GM12873 (cell line): ENCODE measurements at regions not wholly inside any gene's neighbourhood (a gene's known extent, or its start where the extent isn't known, plus 50 kb on each side); places are given as distances from the start of the nearest gene placed in this dataset.

ENCODE experiments used
- TF ChIP-seq, protein P1 (sequence below): IDR thresholded peaks from 2 replicates; pipeline ENCODE4 v1.5.1; 2012; ENCODE audit warnings: low read depth, mild to moderate bottlenecking, moderate library complexity, low read length, control low read depth; ENCODE audit not compliant: insufficient read depth; ENCODE audit errors: missing control alignments

GRCh38 chr5:61897251-61897650 lies 408.8 kb upstream of the KIF2A start:
- TF ChIP-seq, protein P1, sequence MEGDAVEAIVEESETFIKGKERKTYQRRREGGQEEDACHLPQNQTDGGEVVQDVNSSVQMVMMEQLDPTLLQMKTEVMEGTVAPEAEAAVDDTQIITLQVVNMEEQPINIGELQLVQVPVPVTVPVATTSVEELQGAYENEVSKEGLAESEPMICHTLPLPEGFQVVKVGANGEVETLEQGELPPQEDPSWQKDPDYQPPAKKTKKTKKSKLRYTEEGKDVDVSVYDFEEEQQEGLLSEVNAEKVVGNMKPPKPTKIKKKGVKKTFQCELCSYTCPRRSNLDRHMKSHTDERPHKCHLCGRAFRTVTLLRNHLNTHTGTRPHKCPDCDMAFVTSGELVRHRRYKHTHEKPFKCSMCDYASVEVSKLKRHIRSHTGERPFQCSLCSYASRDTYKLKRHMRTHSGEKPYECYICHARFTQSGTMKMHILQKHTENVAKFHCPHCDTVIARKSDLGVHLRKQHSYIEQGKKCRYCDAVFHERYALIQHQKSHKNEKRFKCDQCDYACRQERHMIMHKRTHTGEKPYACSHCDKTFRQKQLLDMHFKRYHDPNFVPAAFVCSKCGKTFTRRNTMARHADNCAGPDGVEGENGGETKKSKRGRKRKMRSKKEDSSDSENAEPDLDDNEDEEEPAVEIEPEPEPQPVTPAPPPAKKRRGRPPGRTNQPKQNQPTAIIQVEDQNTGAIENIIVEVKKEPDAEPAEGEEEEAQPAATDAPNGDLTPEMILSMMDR, result no peak

GRCh38 chr5:61901997-61902396 lies 404.0 kb upstream of the KIF2A start:
- TF ChIP-seq, protein P1, result no peak

GRCh38 chr5:61904730-61905129 lies 401.3 kb upstream of the KIF2A start:
- TF ChIP-seq, protein P1, result no peak

GRCh38 chr5:61905613-61906012 lies 400.4 kb upstream of the KIF2A start:
- TF ChIP-seq, protein P1, result no peak

- TF ChIP-seq, protein P1, result no peak
Observed at GRCh38 chr5:61906820-61907219, 399.2 kb upstream of the KIF2A start.

- TF ChIP-seq, protein P1, result no peak
Observed at GRCh38 chr5:61907995-61908394, 398.0 kb upstream of the KIF2A start.

DNA sequence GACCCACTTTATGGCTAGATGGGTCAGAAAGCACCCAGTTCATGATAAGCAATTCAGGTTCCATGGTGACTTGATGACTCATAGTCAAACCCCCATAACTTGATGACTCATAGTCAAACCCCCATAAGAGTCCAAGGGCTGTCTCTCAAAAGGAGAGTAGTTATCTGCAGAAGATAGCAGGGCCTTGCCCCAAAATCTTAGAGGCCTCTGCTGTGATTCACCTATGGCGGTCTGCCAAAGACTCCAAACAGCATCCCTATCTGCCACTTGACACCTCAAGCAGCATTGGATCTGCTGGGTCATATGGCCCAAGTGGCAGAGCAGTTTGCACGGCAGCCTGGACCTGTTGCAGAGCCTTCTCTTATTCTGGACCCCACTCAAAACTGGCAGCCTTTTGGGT lies 395.2 kb upstream of the KIF2A start:
- TF ChIP-seq, protein P1, result no peak
